GM19043 (cell line): ENCODE measurements at regions not wholly inside any gene's neighbourhood (a gene's known extent, or its start where the extent isn't known, plus 50 kb on each side); places are given as distances from the start of the nearest gene placed in this dataset.

ENCODE experiments used
- ATAC-seq: cut with Tn5 transposase; IDR thresholded peaks from one replicate; pipeline ENCODE4 v1.9.1; 2021; ENCODE audit warnings: low read depth; ENCODE audit not compliant: unreplicated experiment

DNA sequence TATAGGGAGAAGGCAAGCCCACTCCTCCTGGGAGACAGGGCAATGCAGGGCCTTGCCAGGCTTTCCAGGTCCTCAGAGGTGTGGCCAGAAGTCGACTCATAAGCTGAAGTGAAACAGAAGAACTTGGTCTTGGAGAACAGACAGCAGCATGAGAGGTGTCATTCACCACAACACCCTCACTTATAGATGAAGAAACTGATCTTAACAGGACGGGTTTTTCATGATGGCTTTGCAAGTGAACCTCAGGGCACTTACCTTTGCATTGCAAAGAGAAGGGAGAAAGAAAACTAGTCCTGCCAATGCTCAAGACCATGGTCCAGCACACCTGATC, 198.8 kb downstream of the CYRIA start:
- no peak for ATAC-seq

GRCh38 chr2:16466133-16466820, 199.4 kb downstream of the CYRIA start:
- no peak for ATAC-seq

DNA sequence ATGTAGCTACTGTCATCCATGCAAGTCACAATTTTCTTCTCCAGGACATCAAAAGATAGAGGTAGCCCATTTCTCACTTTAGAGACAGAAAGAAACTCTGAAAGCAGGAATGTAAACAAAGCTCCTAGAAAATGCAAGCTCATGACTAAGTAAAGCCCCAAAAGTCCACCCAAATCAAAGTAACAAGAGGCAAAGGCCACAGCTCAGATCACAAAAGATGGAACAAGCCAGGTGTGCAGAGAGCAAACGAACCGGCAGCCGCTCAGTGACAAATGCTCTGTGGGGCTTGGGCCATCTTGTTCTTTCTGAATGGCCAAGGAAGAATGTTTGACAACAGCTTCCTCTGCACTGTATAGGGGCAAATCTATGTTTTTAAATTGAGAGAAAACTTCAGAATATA, 201.0 kb downstream of the CYRIA start:
- no peak for ATAC-seq

DNA sequence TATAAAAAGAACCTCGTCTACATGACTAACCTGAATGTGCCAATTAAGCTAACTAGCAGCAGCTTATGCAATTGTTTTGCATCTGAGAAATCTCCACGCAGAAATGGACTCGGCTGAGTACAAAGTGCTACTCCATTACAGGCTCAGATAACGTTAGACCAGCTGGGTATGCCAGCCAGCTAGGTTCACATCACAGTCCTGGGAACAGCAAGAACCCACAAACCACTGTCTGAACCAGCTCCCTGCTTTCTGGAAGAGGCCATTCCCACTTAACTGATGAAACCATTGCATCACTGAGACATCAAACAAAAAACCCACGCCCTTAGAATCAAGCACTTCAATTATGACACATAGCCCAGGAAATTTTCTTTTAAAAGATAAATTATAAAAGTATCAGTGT, 202.7 kb downstream of the CYRIA start:
- no peak for ATAC-seq

GRCh38 chr2:16461672-16462071, 204.0 kb downstream of the CYRIA start:
- no peak for ATAC-seq

DNA sequence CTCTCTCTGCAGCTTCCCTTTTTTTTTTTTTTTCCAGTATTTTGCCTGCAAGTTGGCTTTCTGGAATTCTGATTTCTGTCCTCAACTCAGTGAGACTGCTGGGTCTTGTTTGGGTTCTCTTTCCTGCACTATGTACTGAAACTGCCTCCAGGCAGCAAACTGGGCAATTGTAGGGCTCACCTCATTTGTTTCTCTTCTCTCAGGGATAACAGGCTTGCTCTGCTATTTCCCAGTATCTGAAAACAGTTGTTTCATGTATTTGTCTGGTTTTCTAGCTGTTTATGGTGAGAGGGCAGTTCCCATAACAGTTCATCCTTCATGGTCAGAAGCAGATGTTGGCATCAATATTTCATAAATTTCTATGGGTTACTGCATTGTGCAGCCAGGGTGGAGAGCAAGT, 206.0 kb downstream of the CYRIA start:
- ATAC-seq, result no peak

DNA sequence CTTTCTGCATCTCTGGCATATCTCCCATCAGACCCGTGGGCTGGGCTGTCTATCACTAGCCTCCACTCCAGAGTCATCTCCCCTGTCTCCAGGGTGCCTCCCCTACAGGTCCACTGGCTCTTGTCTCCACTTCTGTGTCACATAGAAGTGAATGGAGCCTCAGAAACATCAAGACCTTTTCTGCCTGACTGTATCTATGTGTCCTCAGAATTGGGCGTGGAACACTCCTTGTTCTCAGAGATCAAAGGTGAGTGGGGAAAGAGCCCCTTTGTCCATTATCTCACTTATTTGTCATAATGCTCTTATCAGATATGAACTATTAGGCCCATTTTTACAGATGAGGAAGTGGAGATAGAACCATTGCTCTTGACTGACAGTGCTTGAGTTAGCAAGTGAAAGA, 211.0 kb downstream of the CYRIA start:
- ATAC-seq, result no peak

DNA sequence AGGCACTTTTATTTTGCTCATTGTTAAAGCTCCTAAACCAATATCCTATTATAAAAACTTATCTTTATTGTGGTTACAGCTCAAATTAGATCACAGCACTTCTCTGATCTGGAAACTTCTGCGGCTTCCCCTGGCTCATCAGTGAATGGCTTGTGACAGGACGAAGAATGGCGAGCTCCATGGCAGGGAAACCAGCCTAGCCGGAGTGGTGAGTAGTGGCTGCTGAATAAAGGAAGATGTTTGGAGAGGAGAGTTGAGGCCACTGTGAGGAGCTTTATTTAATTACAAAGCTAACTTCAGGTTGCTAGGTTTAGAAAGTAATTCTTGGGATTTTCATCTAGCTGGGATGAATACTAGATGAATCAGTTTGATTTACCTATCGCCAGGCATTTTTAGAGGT, 213.5 kb downstream of the CYRIA start:
- no peak for ATAC-seq

DNA sequence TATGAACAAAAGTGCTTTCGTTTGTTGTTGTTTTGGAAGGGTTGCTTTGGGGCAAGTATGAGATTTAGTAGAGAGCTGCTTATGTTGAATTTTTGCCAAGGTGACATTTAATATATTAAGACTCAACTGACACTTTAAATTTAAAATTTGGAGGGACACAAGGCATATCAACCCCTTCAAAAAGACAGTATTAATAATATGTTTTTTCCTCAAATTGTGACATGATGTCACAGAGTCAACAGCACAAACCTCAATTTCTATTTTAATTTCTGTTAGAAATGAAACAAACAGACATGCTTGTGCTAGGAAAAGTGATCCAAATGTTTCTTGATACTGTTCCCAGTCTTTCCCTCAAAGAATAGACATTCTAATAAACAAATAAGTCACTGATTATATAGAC, 218.9 kb downstream of the CYRIA start:
- no peak for ATAC-seq

- ATAC-seq, result no peak
These were observed 222.7 kb downstream of the CYRIA start for GRCh38 chr2:16442971-16443370.

DNA sequence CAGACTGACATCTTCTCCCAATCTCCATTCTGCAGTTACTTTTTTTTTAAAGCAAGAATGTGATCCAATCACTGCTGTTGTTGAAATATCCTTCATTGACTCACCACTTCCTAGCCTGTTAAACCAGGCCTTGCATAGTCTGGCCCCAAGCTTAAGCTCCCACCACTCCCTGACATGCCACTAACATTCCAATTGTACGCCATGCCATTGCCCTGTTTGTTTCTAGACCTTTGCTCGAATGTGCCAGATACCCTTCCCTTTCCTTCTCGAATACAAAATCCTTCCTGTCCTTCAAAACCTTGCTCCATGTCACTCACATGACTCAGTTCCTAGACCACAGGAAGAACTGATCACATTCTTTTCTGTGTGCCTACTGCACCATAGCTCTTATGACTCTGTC, 224.2 kb downstream of the CYRIA start:
- no peak for ATAC-seq

GRCh38 chr2:16440898-16441297, 224.7 kb downstream of the CYRIA start:
- ATAC-seq, result no peak

GRCh38 chr2:16438613-16439321, 226.9 kb downstream of the CYRIA start:
- no peak for ATAC-seq

DNA sequence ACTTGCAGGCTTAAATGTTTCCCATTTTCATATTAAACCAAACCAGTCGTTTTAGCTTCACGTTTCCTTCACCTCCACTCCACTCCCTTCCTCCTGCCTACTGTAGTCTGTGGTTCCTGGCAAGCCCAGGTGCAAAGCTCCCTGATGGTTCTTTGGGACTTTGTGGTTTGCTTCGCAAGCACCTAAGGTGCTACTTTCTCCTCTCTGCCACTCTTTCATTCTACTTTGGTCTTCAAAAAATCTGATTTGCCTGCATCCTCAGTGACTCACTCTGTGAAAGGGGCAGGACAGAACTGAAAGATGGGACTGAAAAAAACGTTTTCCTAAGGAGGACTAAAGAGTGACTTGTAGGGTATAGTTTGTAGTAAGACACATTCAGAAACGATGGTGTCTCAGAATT, 228.4 kb downstream of the CYRIA start:
- ATAC-seq, result no peak

DNA sequence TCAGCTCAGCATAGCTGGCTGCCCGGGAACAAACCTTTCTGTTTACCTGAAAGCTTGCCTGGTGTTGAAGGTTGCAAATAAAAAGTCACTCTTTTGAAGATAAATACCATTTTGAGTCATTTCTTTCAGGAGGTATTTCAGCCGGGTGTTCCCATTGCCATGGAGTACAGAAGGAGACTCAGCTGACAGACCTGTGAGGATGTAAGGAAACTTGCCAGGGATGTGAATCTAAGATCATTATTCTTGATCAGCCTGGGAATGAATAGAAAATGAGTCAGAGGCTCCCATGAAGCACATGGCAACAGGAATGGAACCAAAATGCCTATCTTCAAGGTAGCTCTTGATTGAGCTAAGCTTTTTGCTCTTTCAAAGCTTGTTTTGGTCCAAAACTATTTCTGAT, 231.2 kb downstream of the CYRIA start:
- no peak for ATAC-seq

- ATAC-seq, result no peak
These were observed 234.8 kb downstream of the CYRIA start for GRCh38 chr2:16430846-16431245.

- no peak for ATAC-seq
These were observed 236.0 kb downstream of the CYRIA start for GRCh38 chr2:16429431-16430145.

- no peak for ATAC-seq
These were observed 236.6 kb downstream of the CYRIA start for GRCh38 chr2:16429002-16429401.

- no peak for ATAC-seq
These were observed 239.9 kb downstream of the CYRIA start for GRCh38 chr2:16425462-16426336.

DNA sequence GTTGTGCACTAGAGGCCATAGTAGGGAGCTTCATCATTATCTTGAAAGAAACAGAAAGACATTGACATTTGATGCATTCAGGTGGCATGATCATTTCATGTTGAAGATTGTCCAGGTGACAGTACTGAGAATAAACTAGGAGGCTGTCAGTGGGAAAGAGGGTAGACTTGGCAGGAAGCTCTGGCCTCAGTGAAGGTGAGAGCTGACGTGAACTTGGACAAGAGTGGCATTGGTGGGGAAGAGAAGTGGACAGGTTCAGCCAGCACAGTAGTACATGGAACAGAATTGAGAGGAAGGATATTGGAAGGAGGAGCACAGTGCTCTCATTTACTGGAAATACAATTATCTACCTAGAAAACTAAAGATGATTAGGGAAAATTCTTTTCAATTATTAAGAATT, 245.2 kb downstream of the CYRIA start:
- ATAC-seq, result no peak

- ATAC-seq, result no peak
These were observed 247.9 kb downstream of the CYRIA start for GRCh38 chr2:16417726-16418125.
